ENCODE measurements at regions not wholly inside any gene's neighbourhood (a gene's known extent, or its start where the extent isn't known, plus 50 kb on each side); places are given as distances from the start of the nearest gene placed in this dataset.
A peak's percentile ranks its signal among the peaks of the same experiment; 100 is the strongest.

DNA sequence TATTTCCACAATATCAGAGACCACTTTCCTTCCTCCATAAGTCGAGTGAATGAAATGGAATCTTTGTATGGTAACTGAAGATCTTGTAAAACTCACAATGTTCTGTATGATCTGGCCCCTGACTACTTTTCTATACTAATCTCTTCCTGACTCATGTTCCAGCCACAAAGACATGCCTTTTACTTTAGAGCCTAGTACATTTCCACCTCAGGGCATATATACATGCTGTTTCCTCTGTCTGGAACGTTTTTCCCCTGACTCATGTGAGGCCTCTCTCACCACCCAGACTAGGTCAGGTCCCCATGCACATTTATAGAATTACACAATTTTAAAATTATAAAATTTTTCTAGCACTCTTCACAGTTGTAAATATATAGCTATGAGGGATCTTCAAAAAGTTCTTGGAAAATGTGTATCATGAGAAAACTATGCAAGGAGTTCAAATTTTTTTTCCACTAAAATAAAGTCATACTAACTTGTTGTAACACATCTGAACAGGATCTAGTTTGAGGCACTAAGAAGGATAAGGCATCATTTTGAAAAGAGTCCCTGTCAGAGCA, 208.8 kb downstream of the SH2D1A start:
- POLR2A ChIA-PET (ENCODE audit: unreplicated experiment) = no interaction called here
- Histone ChIP-seq H3K27ac (ENCODE audit: low read length) (peak overlapping the region; percentile 52), H3K79me2 (ENCODE audit: low read length) (no peaks in the 10 kb centered on the region), H3K4me1 (ENCODE audit: insufficient read depth, low read length) (peaks cover 18% of the 10 kb centered on the region), H3K36me3 (ENCODE audit: low read depth, low read length) (no peaks in the 10 kb centered on the region), H3F3A (ENCODE audit: low read length, unreplicated experiment) (no peaks in the 10 kb centered on the region), H2AFZ (ENCODE audit: low read length) (no peak overlapping the region), H3K4me2 (ENCODE audit: low read length) (peak overlapping the region; percentile 33), H3K27me3 (ENCODE audit: low read length) (no peaks in the 10 kb centered on the region), H3K9me2 (replicated peaks; ENCODE audit: low read length) (no peaks in the 10 kb centered on the region), H3K9ac (ENCODE audit: low read length) (no peak overlapping the region), H3K9me3 (ENCODE audit: low read length) (no peaks in the 10 kb centered on the region), H4K20me1 (ENCODE audit: low read length) (no peaks in the 10 kb centered on the region), H3K4me3 (ENCODE audit: low read length) (no peak overlapping the region)
- TF ChIP-seq EZH2 (IDR thresholded peaks at IDR 0.05; ENCODE audit: low read length, unreplicated experiment) (no peak), EZH2phosphoT487 (IDR thresholded peaks at IDR 0.05; ENCODE audit: borderline replicate concordance, low read length) (no peak)
- TF ChIP-seq, protein P1, sequence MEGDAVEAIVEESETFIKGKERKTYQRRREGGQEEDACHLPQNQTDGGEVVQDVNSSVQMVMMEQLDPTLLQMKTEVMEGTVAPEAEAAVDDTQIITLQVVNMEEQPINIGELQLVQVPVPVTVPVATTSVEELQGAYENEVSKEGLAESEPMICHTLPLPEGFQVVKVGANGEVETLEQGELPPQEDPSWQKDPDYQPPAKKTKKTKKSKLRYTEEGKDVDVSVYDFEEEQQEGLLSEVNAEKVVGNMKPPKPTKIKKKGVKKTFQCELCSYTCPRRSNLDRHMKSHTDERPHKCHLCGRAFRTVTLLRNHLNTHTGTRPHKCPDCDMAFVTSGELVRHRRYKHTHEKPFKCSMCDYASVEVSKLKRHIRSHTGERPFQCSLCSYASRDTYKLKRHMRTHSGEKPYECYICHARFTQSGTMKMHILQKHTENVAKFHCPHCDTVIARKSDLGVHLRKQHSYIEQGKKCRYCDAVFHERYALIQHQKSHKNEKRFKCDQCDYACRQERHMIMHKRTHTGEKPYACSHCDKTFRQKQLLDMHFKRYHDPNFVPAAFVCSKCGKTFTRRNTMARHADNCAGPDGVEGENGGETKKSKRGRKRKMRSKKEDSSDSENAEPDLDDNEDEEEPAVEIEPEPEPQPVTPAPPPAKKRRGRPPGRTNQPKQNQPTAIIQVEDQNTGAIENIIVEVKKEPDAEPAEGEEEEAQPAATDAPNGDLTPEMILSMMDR (conservative IDR thresholded peaks at IDR 0.05; ENCODE audit: low read depth, low read length) = no peak
- intact Hi-C loops (cut with micrococcal nuclease) = no loop called here
- CTCF ChIA-PET = no interaction called here
- DNase-seq (peak; percentile 77), ATAC-seq (peak; percentile 46; the same call in 1 of the 2 replicates)
- no TSS peak for BruUV-seq (replicated peaks)

DNA sequence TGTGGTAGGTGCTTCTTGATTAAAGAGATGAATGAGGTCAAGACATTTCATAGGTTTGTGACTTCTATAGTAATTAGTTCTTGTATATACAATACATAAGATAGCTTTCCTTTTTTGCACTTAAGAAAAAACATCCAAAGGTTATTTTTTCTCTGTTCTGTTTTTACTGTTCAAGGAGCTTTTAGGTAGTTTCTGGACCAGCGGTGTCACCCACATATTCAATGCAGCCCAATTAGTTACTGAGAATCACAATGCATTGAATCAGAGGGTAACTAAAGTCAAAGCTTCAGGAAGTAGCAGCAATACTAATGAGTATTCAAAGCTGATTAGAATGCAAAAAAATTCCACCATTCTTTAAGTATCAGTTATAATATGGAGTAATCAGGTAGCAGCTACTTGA, 211.6 kb downstream of the SH2D1A start:
- H3K27me3 ChIP-seq (ENCODE audit: low read length) = no peaks in the 10 kb centered on the region
- no peak overlapping the region for H3K9ac ChIP-seq (ENCODE audit: low read length)
- no peak for ATAC-seq
- H4K20me1 ChIP-seq (ENCODE audit: low read length) = no peaks in the 10 kb centered on the region
- no peaks in the 10 kb centered on the region for H3K9me2 ChIP-seq (replicated peaks; ENCODE audit: low read length)
- no peak overlapping the region for H3K4me2 ChIP-seq (ENCODE audit: low read length)
- BruUV-seq (replicated peaks) = no TSS peak
- peaks cover 18% of the 10 kb centered on the region for H3K4me1 ChIP-seq (ENCODE audit: insufficient read depth, low read length)
- POLR2A ChIA-PET (ENCODE audit: unreplicated experiment) = no interaction called here
- no peak overlapping the region for H2AFZ ChIP-seq (ENCODE audit: low read length)
- no peak overlapping the region for H3K27ac ChIP-seq (ENCODE audit: low read length)
- H3F3A ChIP-seq (ENCODE audit: low read length, unreplicated experiment) = no peaks in the 10 kb centered on the region
- TF ChIP-seq EZH2phosphoT487 (IDR thresholded peaks at IDR 0.05; ENCODE audit: borderline replicate concordance, low read length) (no peak), EZH2 (IDR thresholded peaks at IDR 0.05; ENCODE audit: low read length, unreplicated experiment) (no peak)
- TF ChIP-seq, protein P1 (conservative IDR thresholded peaks at IDR 0.05; ENCODE audit: low read depth, low read length) = no peak
- H3K79me2 ChIP-seq (ENCODE audit: low read length) = no peaks in the 10 kb centered on the region
- H3K36me3 ChIP-seq (ENCODE audit: low read depth, low read length) = no peaks in the 10 kb centered on the region
- CTCF ChIA-PET = no interaction called here
- H3K4me3 ChIP-seq (ENCODE audit: low read length) = no peak overlapping the region
- H3K9me3 ChIP-seq (ENCODE audit: low read length) = no peaks in the 10 kb centered on the region
- no peak for DNase-seq
- intact Hi-C loops (cut with micrococcal nuclease) = no loop called here

DNA sequence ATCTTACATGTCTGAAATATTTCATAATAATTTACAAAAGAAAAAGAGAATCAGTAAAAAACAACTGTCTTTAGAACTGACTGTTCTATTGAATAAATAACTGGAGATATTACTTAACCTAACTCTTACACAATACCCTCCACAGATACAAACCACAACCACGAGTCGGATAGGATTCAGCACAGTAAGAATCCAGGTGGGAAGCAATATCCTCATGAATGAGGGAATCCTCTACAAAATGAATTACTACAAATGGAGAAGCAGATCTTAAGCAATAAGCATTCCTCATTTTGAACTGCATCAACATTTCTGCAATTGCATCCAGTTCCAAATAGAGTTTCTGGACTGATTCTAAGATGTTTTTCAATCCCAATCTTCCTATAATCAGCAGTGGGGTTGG, 227.1 kb downstream of the SH2D1A start:
- Histone ChIP-seq H3K27me3 (ENCODE audit: low read length) (no peaks in the 10 kb centered on the region), H2AFZ (ENCODE audit: low read length) (no peak overlapping the region), H3K9me2 (replicated peaks; ENCODE audit: low read length) (no peaks in the 10 kb centered on the region), H4K20me1 (ENCODE audit: low read length) (no peaks in the 10 kb centered on the region), H3K4me3 (ENCODE audit: low read length) (no peak overlapping the region), H3K4me2 (ENCODE audit: low read length) (no peak overlapping the region), H3K79me2 (ENCODE audit: low read length) (no peaks in the 10 kb centered on the region), H3K9me3 (ENCODE audit: low read length) (no peaks in the 10 kb centered on the region), H3F3A (ENCODE audit: low read length, unreplicated experiment) (no peaks in the 10 kb centered on the region), H3K27ac (ENCODE audit: low read length) (no peak overlapping the region), H3K4me1 (ENCODE audit: insufficient read depth, low read length) (no peaks in the 10 kb centered on the region), H3K36me3 (ENCODE audit: low read depth, low read length) (no peaks in the 10 kb centered on the region), H3K9ac (ENCODE audit: low read length) (no peak overlapping the region)
- BruUV-seq (replicated peaks) = no TSS peak
- ChIA-PET POLR2A (ENCODE audit: unreplicated experiment) (no interaction called here), CTCF (no interaction called here)
- intact Hi-C loops (cut with micrococcal nuclease) = no loop called here
- no peak for ATAC-seq
- TF ChIP-seq EZH2 (IDR thresholded peaks at IDR 0.05; ENCODE audit: low read length, unreplicated experiment) = no peak
- no peak for TF ChIP-seq EZH2phosphoT487 (IDR thresholded peaks at IDR 0.05; ENCODE audit: borderline replicate concordance, low read length)
- TF ChIP-seq, protein P1 (conservative IDR thresholded peaks at IDR 0.05; ENCODE audit: low read depth, low read length) = no peak
- peak; percentile 7 for DNase-seq

Measured in PC-3 (cell line).